Muscle layer of colon (tissue), 2 donors: ENCODE measurements at regions not wholly inside any gene's neighbourhood (a gene's known extent, or its start where the extent isn't known, plus 50 kb on each side); places are given as distances from the start of the nearest gene placed in this dataset.
"Not testable (repeated sequence)": the region's sequence is repeated elsewhere in the genome, so short reads cannot be mapped to it uniquely, and the experiment has no call there.

Source experiments
- H3K27ac ChIP-seq: one replicate; pipeline ENCODE4 v1.7.0; 2013; ENCODE audit warnings: low read depth, mild to moderate bottlenecking, low read length, moderate library complexity
- H3K27me3 ChIP-seq, 2 donors: one replicate each; pipeline ENCODE4 v1.7.0; 2013; ENCODE audit warnings: low read length in 2 of 2, mild to moderate bottlenecking in 2 of 2; ENCODE audit not compliant: insufficient read depth in 2 of 2, control insufficient read depth in 1 of 2
- H3K36me3 ChIP-seq: one replicate; pipeline ENCODE4 v1.7.0; 2013; ENCODE audit warnings: mild to moderate bottlenecking, low read length; ENCODE audit not compliant: insufficient read depth
- H3K4me1 ChIP-seq: one replicate; pipeline ENCODE4 v1.7.0; 2013; ENCODE audit warnings: mild to moderate bottlenecking, low read length; ENCODE audit not compliant: insufficient read depth
- H3K4me3 ChIP-seq, 2 donors: one replicate each; pipeline ENCODE4 v1.7.0; 2013; ENCODE audit warnings: low read length in 2 of 2, low read depth in 1 of 2, mild to moderate bottlenecking in 1 of 2, moderate library complexity in 1 of 2
- H3K9ac ChIP-seq: one replicate; pipeline ENCODE4 v1.7.0; 2013; ENCODE audit warnings: low read length
- H3K9me3 ChIP-seq: one replicate; pipeline ENCODE4 v1.7.0; 2013; ENCODE audit warnings: mild to moderate bottlenecking, low read length
- donor health status: abdominal sarcoma.
- donor health status: Adenocarcinoma of cecum.

GRCh38 chr5:174573221-174573994 is 151.0 kb upstream of the MSX2 start:
- H3K36me3 ChIP-seq: no peaks in the 10 kb centered on the region
- H3K4me1 ChIP-seq: peaks cover 13% of the 10 kb centered on the region
- no peaks in the 10 kb centered on the region for H3K9me3 ChIP-seq
- H3K9ac ChIP-seq: no peak overlapping the region
- no peak overlapping the region for H3K4me3 ChIP-seq
- H3K27ac ChIP-seq: no peak overlapping the region
- no peaks in the 10 kb centered on the region for H3K27me3 ChIP-seq

GRCh38 chr5:174575043-174575442 is 149.3 kb upstream of the MSX2 start:
- H3K4me1 ChIP-seq: peaks cover 13% of the 10 kb centered on the region
- no peaks in the 10 kb centered on the region for H3K9me3 ChIP-seq
- no peaks in the 10 kb centered on the region for H3K27me3 ChIP-seq
- no peak overlapping the region for H3K4me3 ChIP-seq
- no peaks in the 10 kb centered on the region for H3K36me3 ChIP-seq
- no peak overlapping the region for H3K9ac ChIP-seq
- H3K27ac ChIP-seq: no peak overlapping the region

- Histone ChIP-seq H3K27me3 (no peaks in the 10 kb centered on the region), H3K36me3 (no peaks in the 10 kb centered on the region), H3K9me3 (no peaks in the 10 kb centered on the region), H3K4me3 (no peak overlapping the region), H3K27ac (no peak overlapping the region), H3K9ac (no peak overlapping the region), H3K4me1 (peaks cover 13% of the 10 kb centered on the region)
These were observed 148.3 kb upstream of the MSX2 start for GRCh38 chr5:174576042-174576441.

GRCh38 chr5:174581479-174581878 is 142.9 kb upstream of the MSX2 start:
- H3K4me1 ChIP-seq: no peaks in the 10 kb centered on the region
- no peak overlapping the region for H3K4me3 ChIP-seq
- H3K9me3 ChIP-seq: no peaks in the 10 kb centered on the region
- no peak overlapping the region for H3K27ac ChIP-seq
- no peaks in the 10 kb centered on the region for H3K27me3 ChIP-seq
- H3K9ac ChIP-seq: no peak overlapping the region
- no peaks in the 10 kb centered on the region for H3K36me3 ChIP-seq

- H3K9me3 ChIP-seq: no peaks in the 10 kb centered on the region
- H3K27me3 ChIP-seq: no peaks in the 10 kb centered on the region
- H3K36me3 ChIP-seq: no peaks in the 10 kb centered on the region
- H3K4me3 ChIP-seq: no peak overlapping the region
- no peak overlapping the region for H3K9ac ChIP-seq
- no peaks in the 10 kb centered on the region for H3K4me1 ChIP-seq
- H3K27ac ChIP-seq: no peak overlapping the region
These were observed 142.5 kb upstream of the MSX2 start for GRCh38 chr5:174581894-174582293.

GRCh38 chr5:174583071-174583470 is 141.3 kb upstream of the MSX2 start:
- Histone ChIP-seq H3K27me3 (no peaks in the 10 kb centered on the region), H3K4me3 (no peak overlapping the region), H3K4me1 (no peaks in the 10 kb centered on the region), H3K27ac (no peak overlapping the region), H3K9me3 (no peaks in the 10 kb centered on the region), H3K36me3 (no peaks in the 10 kb centered on the region), H3K9ac (no peak overlapping the region)

- H3K9ac ChIP-seq: no peak overlapping the region
These were observed 138.9 kb upstream of the MSX2 start for GRCh38 chr5:174585472-174585871.

GRCh38 chr5:174586163-174586562 is 138.2 kb upstream of the MSX2 start:
- not testable (repeated sequence) for H3K4me1 ChIP-seq, H3K27ac ChIP-seq, H3K9ac ChIP-seq, H3K9me3 ChIP-seq, H3K27me3 ChIP-seq, H3K36me3 ChIP-seq, H3K4me3 ChIP-seq

More at GRCh38 chr5:174585472-174585871, 138.9 kb upstream of the MSX2 start:
- no peak overlapping the region for H3K27ac ChIP-seq
- peaks cover 4 to 6% of the 10 kb centered on the region in 2 donors for H3K27me3 ChIP-seq
- no peaks in the 10 kb centered on the region for H3K4me1 ChIP-seq
- H3K36me3 ChIP-seq: no peaks in the 10 kb centered on the region
- H3K9me3 ChIP-seq: no peaks in the 10 kb centered on the region
- no peak overlapping the region for H3K4me3 ChIP-seq

GRCh38 chr5:174589011-174589410 is 135.4 kb upstream of the MSX2 start:
- no peaks in the 10 kb centered on the region for H3K4me1 ChIP-seq
- no peaks in the 10 kb centered on the region for H3K9me3 ChIP-seq
- H3K36me3 ChIP-seq: no peaks in the 10 kb centered on the region
- no peak overlapping the region for H3K27ac ChIP-seq
- H3K27me3 ChIP-seq: peaks cover 4 to 6% of the 10 kb centered on the region in 2 donors
- no peak overlapping the region for H3K4me3 ChIP-seq
- no peak overlapping the region for H3K9ac ChIP-seq

- Histone ChIP-seq H3K9me3 (no peaks in the 10 kb centered on the region), H3K36me3 (no peaks in the 10 kb centered on the region), H3K4me1 (no peaks in the 10 kb centered on the region), H3K27me3 (peaks cover 4 to 6% of the 10 kb centered on the region in 2 donors), H3K9ac (no peak overlapping the region), H3K4me3 (no peak overlapping the region), H3K27ac (no peak overlapping the region)
These were observed 134.8 kb upstream of the MSX2 start for GRCh38 chr5:174589599-174589998.

GRCh38 chr5:174590820-174591219 is 133.6 kb upstream of the MSX2 start:
- H3K27me3 ChIP-seq: peaks cover 4 to 6% of the 10 kb centered on the region in 2 donors
- H3K9ac ChIP-seq: no peak overlapping the region
- H3K9me3 ChIP-seq: no peaks in the 10 kb centered on the region
- H3K36me3 ChIP-seq: no peaks in the 10 kb centered on the region
- H3K27ac ChIP-seq: no peak overlapping the region
- H3K4me1 ChIP-seq: no peaks in the 10 kb centered on the region
- no peak overlapping the region for H3K4me3 ChIP-seq

GRCh38 chr5:174596429-174596828 is 128.0 kb upstream of the MSX2 start:
- Histone ChIP-seq H3K27me3 (peaks cover 0 to 8% of the 10 kb centered on the region in 2 donors), H3K27ac (no peak overlapping the region), H3K4me1 (no peaks in the 10 kb centered on the region), H3K4me3 (no peak overlapping the region), H3K36me3 (no peaks in the 10 kb centered on the region), H3K9me3 (no peaks in the 10 kb centered on the region), H3K9ac (no peak overlapping the region)
